ENCODE measurements at regions not wholly inside any gene's neighbourhood (a gene's known extent, or its start where the extent isn't known, plus 50 kb on each side); places are given as distances from the start of the nearest gene placed in this dataset.

GRCh38 chr17:77470800-77471733 lies 330.3 kb downstream of the SEC14L1 start:
- no peak for TF ChIP-seq POLR2A (IDR thresholded peaks at IDR 0.05; ENCODE audit: low read depth, low read length)
- DNase-seq (ENCODE audit: insufficient read length, low spot score) (no peak), FAIRE-seq (peak; percentile 13)

GRCh38 chr17:77471984-77472461 lies 331.3 kb downstream of the SEC14L1 start:
- DNase-seq (ENCODE audit: insufficient read length, low spot score) (no peak), FAIRE-seq (peak; percentile 79)
- TF ChIP-seq PAX5 (IDR thresholded peaks at IDR 0.05; ENCODE audit: insufficient read depth, low read length, severe bottlenecking) (no peak), POU2F2 (IDR thresholded peaks at IDR 0.05; ENCODE audit: low read depth, low read length) (no peak), POLR2AphosphoS5 (IDR thresholded peaks at IDR 0.05; ENCODE audit: low read depth, low read length) (no peak), SPI1 (IDR thresholded peaks at IDR 0.05; ENCODE audit: low read depth, low read length) (no peak), POLR2A (IDR thresholded peaks at IDR 0.05; ENCODE audit: low read depth, low read length) (no peak)

GRCh38 chr17:77472468-77473310 lies 331.9 kb downstream of the SEC14L1 start:
- peak; percentile 78 for FAIRE-seq
- DNase-seq (ENCODE audit: insufficient read length, low spot score): no peak
- no peak for TF ChIP-seq POLR2A (IDR thresholded peaks at IDR 0.05; ENCODE audit: low read depth, low read length)
- TF ChIP-seq SPI1 (IDR thresholded peaks at IDR 0.05; ENCODE audit: low read depth, low read length): peak; percentile 51; the same call in 1 of the 2 replicates

- FAIRE-seq (peak; percentile 89), DNase-seq (ENCODE audit: insufficient read length, low spot score) (no peak)
Observed at GRCh38 chr17:77473615-77474226, 333.0 kb downstream of the SEC14L1 start.

GRCh38 chr17:77474292-77474988 lies 333.7 kb downstream of the SEC14L1 start:
- DNase-seq (ENCODE audit: insufficient read length, low spot score): no peak
- FAIRE-seq: peak; percentile 35
- TF ChIP-seq POLR2A (IDR thresholded peaks at IDR 0.05; ENCODE audit: low read depth, low read length) (no peak), TAF1 (IDR thresholded peaks at IDR 0.05; ENCODE audit: low read depth, low read length) (no peak), POLR2AphosphoS5 (IDR thresholded peaks at IDR 0.05; ENCODE audit: low read depth, low read length) (no peak), PAX5 (IDR thresholded peaks at IDR 0.05; ENCODE audit: insufficient read depth, low read length, severe bottlenecking) (no peak), SPI1 (IDR thresholded peaks at IDR 0.05; ENCODE audit: low read depth, low read length) (no peak), POU2F2 (IDR thresholded peaks at IDR 0.05; ENCODE audit: low read depth, low read length) (no peak)

More at GRCh38 chr17:77473615-77474226, 333.0 kb downstream of the SEC14L1 start:
- TF ChIP-seq SPI1 (IDR thresholded peaks at IDR 0.05; ENCODE audit: low read depth, low read length): no peak
- TF ChIP-seq PAX5 (IDR thresholded peaks at IDR 0.05; ENCODE audit: insufficient read depth, low read length, severe bottlenecking): no peak
- TF ChIP-seq POLR2AphosphoS5 (IDR thresholded peaks at IDR 0.05; ENCODE audit: low read depth, low read length): no peak
- TF ChIP-seq TAF1 (IDR thresholded peaks at IDR 0.05; ENCODE audit: low read depth, low read length): no peak
- no peak for TF ChIP-seq POLR2A (IDR thresholded peaks at IDR 0.05; ENCODE audit: low read depth, low read length)
- no peak for TF ChIP-seq POU2F2 (IDR thresholded peaks at IDR 0.05; ENCODE audit: low read depth, low read length)

- FAIRE-seq (peak; percentile 93), DNase-seq (ENCODE audit: insufficient read length, low spot score) (no peak)
- TF ChIP-seq POLR2AphosphoS5 (IDR thresholded peaks at IDR 0.05; ENCODE audit: low read depth, low read length): 0 out of 2 replicates have a peak, but pooled peaks have one; percentile 1
- no peak for TF ChIP-seq TAF1 (IDR thresholded peaks at IDR 0.05; ENCODE audit: low read depth, low read length)
- no peak for TF ChIP-seq PAX5 (IDR thresholded peaks at IDR 0.05; ENCODE audit: insufficient read depth, low read length, severe bottlenecking)
- TF ChIP-seq SPI1 (IDR thresholded peaks at IDR 0.05; ENCODE audit: low read depth, low read length): no peak
- no peak for TF ChIP-seq POLR2A (IDR thresholded peaks at IDR 0.05; ENCODE audit: low read depth, low read length)
- peak; percentile 83 for TF ChIP-seq POU2F2 (IDR thresholded peaks at IDR 0.05; ENCODE audit: low read depth, low read length)
Observed at GRCh38 chr17:77475016-77475976, 334.5 kb downstream of the SEC14L1 start.

- no peak for DNase-seq (ENCODE audit: insufficient read length, low spot score)
- FAIRE-seq: no peak
- TF ChIP-seq POLR2AphosphoS5 (IDR thresholded peaks at IDR 0.05; ENCODE audit: low read depth, low read length) (no peak), POU2F2 (IDR thresholded peaks at IDR 0.05; ENCODE audit: low read depth, low read length) (no peak), TAF1 (IDR thresholded peaks at IDR 0.05; ENCODE audit: low read depth, low read length) (no peak), POLR2A (IDR thresholded peaks at IDR 0.05; ENCODE audit: low read depth, low read length) (no peak), SPI1 (IDR thresholded peaks at IDR 0.05; ENCODE audit: low read depth, low read length) (no peak), PAX5 (IDR thresholded peaks at IDR 0.05; ENCODE audit: insufficient read depth, low read length, severe bottlenecking) (no peak)
Observed at GRCh38 chr17:77476006-77476405, 335.2 kb downstream of the SEC14L1 start.

GRCh38 chr17:77476498-77476897 lies 335.7 kb downstream of the SEC14L1 start:
- DNase-seq (ENCODE audit: insufficient read length, low spot score): no peak
- no peak for TF ChIP-seq POLR2A (IDR thresholded peaks at IDR 0.05; ENCODE audit: low read depth, low read length)
- no peak for TF ChIP-seq POLR2AphosphoS5 (IDR thresholded peaks at IDR 0.05; ENCODE audit: low read depth, low read length)
- TF ChIP-seq POU2F2 (IDR thresholded peaks at IDR 0.05; ENCODE audit: low read depth, low read length): no peak
- no peak for TF ChIP-seq TAF1 (IDR thresholded peaks at IDR 0.05; ENCODE audit: low read depth, low read length)
- TF ChIP-seq SPI1 (IDR thresholded peaks at IDR 0.05; ENCODE audit: low read depth, low read length): no peak
- TF ChIP-seq PAX5 (IDR thresholded peaks at IDR 0.05; ENCODE audit: insufficient read depth, low read length, severe bottlenecking): no peak
- FAIRE-seq: no peak
